Loucy (cell line): ENCODE measurements at regions not wholly inside any gene's neighbourhood (a gene's known extent, or its start where the extent isn't known, plus 50 kb on each side); places are given as distances from the start of the nearest gene placed in this dataset.

Experiments used
- CTCF ChIP-seq: fragments of 200-600 bp; sonication (generic); conservative IDR thresholded peaks from 2 replicates; pipeline ENCODE4 v1.5.1; 2014; ENCODE audit warnings: mild to moderate bottlenecking, antibody characterized with exemption, low read length
- EZH2phosphoT487 ChIP-seq: fragments of 200-600 bp; IDR thresholded peaks from 2 replicates; pipeline ENCODE4 v1.6.1; 2018; ENCODE audit warnings: antibody characterized with exemption, mild to moderate bottlenecking, moderate library complexity, borderline replicate concordance

DNA sequence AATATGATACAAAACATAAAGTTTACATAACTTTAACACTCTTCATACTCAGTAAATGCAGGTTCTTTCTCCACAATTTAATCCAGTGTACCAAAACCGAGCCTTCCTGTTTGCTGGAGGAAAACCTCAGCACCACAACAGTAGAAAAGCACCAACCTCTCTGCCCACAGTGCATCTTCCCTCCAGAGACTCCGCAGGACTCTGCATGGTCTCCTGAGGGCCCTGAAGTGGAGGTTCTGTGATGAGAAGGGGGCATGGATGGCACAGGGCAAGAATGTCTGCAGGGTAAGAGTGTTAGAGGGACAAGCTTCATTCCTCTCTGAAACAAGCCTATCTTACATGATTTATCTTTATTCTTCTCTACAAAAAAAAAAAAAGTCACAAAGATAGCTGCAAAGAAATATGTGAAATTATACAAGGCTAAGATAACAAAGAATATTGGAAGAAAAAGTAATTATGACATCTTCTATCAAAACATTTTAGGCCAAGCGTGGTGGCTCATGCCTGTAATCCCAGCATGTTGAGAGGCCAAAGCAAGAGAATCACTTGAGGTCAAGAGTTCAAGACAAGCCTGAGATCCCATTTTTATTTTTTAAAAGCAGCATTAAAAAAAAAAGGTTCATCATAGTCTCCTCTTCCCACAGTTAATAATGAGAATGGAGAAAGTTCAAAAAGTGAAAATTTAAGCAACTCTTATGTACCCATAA, 102.0 kb downstream of the VPREB1 start:
- no peak for TF ChIP-seq CTCF
- no peak for TF ChIP-seq EZH2phosphoT487
